ENCODE measurements at regions not wholly inside any gene's neighbourhood (a gene's known extent, or its start where the extent isn't known, plus 50 kb on each side); places are given as distances from the start of the nearest gene placed in this dataset.

DNA sequence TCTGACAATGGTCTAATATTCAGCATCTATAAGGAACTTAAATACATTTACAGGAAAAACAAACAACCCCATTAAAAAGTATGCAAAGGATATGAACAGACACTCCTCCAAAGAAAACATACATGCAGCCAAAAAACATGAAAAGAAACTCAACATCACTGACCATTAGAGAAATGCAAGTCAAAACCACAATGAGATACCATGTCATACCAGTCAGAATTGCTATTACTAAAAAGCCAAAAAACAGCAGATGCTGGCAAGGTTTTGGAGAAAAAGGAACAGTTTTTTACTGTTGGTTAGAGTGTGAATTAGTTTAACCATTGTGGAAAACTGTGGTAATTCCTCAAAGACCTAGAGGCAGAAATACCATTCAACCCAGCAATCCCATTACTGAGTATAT lies 339.0 kb upstream of the ADGRB3 start:
- H3K4me3 ChIP-seq, result no peak overlapping the region
- no peak overlapping the region for H3K4me2 ChIP-seq
- H3K4me1 ChIP-seq (ENCODE audit: insufficient read depth), result no peaks in the 10 kb centered on the region
- no peak for TF ChIP-seq EZH2phosphoT487 (IDR thresholded peaks at IDR 0.05; ENCODE audit: low read depth, severe bottlenecking, unreplicated experiment)
- no peak for TF ChIP-seq EZH2 (IDR thresholded peaks at IDR 0.05; ENCODE audit: borderline replicate concordance)
- TF ChIP-seq CTCF (IDR thresholded peaks at IDR 0.05; ENCODE audit: poor library complexity), result no peak
- no peaks in the 10 kb centered on the region for H3K79me2 ChIP-seq
- no peaks in the 10 kb centered on the region for H3K27me3 ChIP-seq
- no peaks in the 10 kb centered on the region for H3K36me3 ChIP-seq (replicated peaks; ENCODE audit: insufficient read depth, low read depth)
- no peaks in the 10 kb centered on the region for H3K9me3 ChIP-seq (ENCODE audit: low read depth)
- H3K9me2 ChIP-seq (replicated peaks; ENCODE audit: insufficient read depth), result no peaks in the 10 kb centered on the region
- no peak overlapping the region for H2AFZ ChIP-seq
- no peaks in the 10 kb centered on the region for H4K20me1 ChIP-seq (ENCODE audit: insufficient read depth, poor library complexity, severe bottlenecking)
- no peak for DNase-seq (ENCODE audit: low spot score)
- no peak overlapping the region for H3K27ac ChIP-seq

- no peak overlapping the region for H3K27ac ChIP-seq
- no peak for TF ChIP-seq EZH2phosphoT487 (IDR thresholded peaks at IDR 0.05; ENCODE audit: low read depth, severe bottlenecking, unreplicated experiment)
- no peak for TF ChIP-seq CTCF (IDR thresholded peaks at IDR 0.05; ENCODE audit: poor library complexity)
- no peak for TF ChIP-seq EZH2 (IDR thresholded peaks at IDR 0.05; ENCODE audit: borderline replicate concordance)
Observed at GRCh38 chr6:68282646-68283045, 352.4 kb upstream of the ADGRB3 start.

GRCh38 chr6:68279793-68280557 lies 355.1 kb upstream of the ADGRB3 start:
- no peaks in the 10 kb centered on the region for H4K20me1 ChIP-seq (ENCODE audit: insufficient read depth, poor library complexity, severe bottlenecking)
- H3K4me2 ChIP-seq, result no peak overlapping the region
- no peaks in the 10 kb centered on the region for H3K36me3 ChIP-seq (replicated peaks; ENCODE audit: insufficient read depth, low read depth)
- H3K9me3 ChIP-seq (ENCODE audit: low read depth), result no peaks in the 10 kb centered on the region
- no peak overlapping the region for H3K27ac ChIP-seq
- no peaks in the 10 kb centered on the region for H3K27me3 ChIP-seq
- H3K79me2 ChIP-seq, result no peaks in the 10 kb centered on the region
- no peak overlapping the region for H3K4me3 ChIP-seq
- DNase-seq (ENCODE audit: low spot score), result no peak
- no peak for TF ChIP-seq EZH2phosphoT487 (IDR thresholded peaks at IDR 0.05; ENCODE audit: low read depth, severe bottlenecking, unreplicated experiment)
- TF ChIP-seq CTCF (IDR thresholded peaks at IDR 0.05; ENCODE audit: poor library complexity), result no peak
- TF ChIP-seq EZH2 (IDR thresholded peaks at IDR 0.05; ENCODE audit: borderline replicate concordance), result no peak
- H3K9me2 ChIP-seq (replicated peaks; ENCODE audit: insufficient read depth), result peaks cover 4% of the 10 kb centered on the region
- 98% methylated on average over 3 of the region's 3 CpGs for WGBS (ENCODE audit: low lambda C conversion rate, missing lambda C conversion rate)
- no peaks in the 10 kb centered on the region for H3K4me1 ChIP-seq (ENCODE audit: insufficient read depth)
- H2AFZ ChIP-seq, result no peak overlapping the region

More at GRCh38 chr6:68282646-68283045, 352.4 kb upstream of the ADGRB3 start:
- Histone ChIP-seq H3K79me2 (no peaks in the 10 kb centered on the region), H3K9me3 (ENCODE audit: low read depth) (no peaks in the 10 kb centered on the region), H3K27me3 (no peaks in the 10 kb centered on the region), H3K4me1 (ENCODE audit: insufficient read depth) (no peaks in the 10 kb centered on the region), H3K36me3 (replicated peaks; ENCODE audit: insufficient read depth, low read depth) (no peaks in the 10 kb centered on the region), H4K20me1 (ENCODE audit: insufficient read depth, poor library complexity, severe bottlenecking) (no peaks in the 10 kb centered on the region), H3K4me2 (no peak overlapping the region), H2AFZ (no peak overlapping the region), H3K4me3 (no peak overlapping the region), H3K9me2 (replicated peaks; ENCODE audit: insufficient read depth) (peaks cover 4% of the 10 kb centered on the region)
- DNase-seq (ENCODE audit: low spot score), result no peak
- WGBS (ENCODE audit: low lambda C conversion rate, missing lambda C conversion rate), result 50% methylated on average over 1 of the region's 1 CpG

Data from hepatocyte (in vitro differentiated cells).